B cell (primary cell): ENCODE measurements at regions not wholly inside any gene's neighbourhood (a gene's known extent, or its start where the extent isn't known, plus 50 kb on each side); places are given as distances from the start of the nearest gene placed in this dataset.

Experiments used
- CTCF ChIP-seq: fragments of 200-600 bp; IDR thresholded peaks from one replicate; pipeline ENCODE4 v1.8.0; 2022; ENCODE audit warnings: antibody characterized with exemption, mild to moderate bottlenecking
- EZH2 ChIP-seq: IDR thresholded peaks from 2 replicates; pipeline ENCODE4 v1.6.1; 2012; ENCODE audit warnings: borderline replicate concordance, low read depth, mild to moderate bottlenecking, moderate library complexity, low read length; ENCODE audit not compliant: insufficient read depth, poor library complexity, severe bottlenecking

- TF ChIP-seq CTCF = no peak
- no peak for TF ChIP-seq EZH2
These were observed 458.9 kb downstream of the NOVA1 start for GRCh38 chr14:26138764-26139445.
